Lower leg skin (tissue), 4 donors: ENCODE measurements at regions not wholly inside any gene's neighbourhood (a gene's known extent, or its start where the extent isn't known, plus 50 kb on each side); places are given as distances from the start of the nearest gene placed in this dataset.

Experiments
- DNase-seq, 2 donors: peaks; one replicate each; pipeline ENCODE4 v3.0.0-alpha.2; 2019; ENCODE audit warnings: low spot score in 2 of 2
- H3K4me3 ChIP-seq: fragments of 200-600 bp; sonication (generic); 2 replicates; pipeline ENCODE4 v1.5.1; 2017; ENCODE audit warnings: mild to moderate bottlenecking, low read depth; ENCODE audit not compliant: poor library complexity, severe bottlenecking
- CTCF ChIP-seq, 3 donors: fragments of 450-650 bp; IDR thresholded peaks; one replicate each; pipeline ENCODE4 v1.5.1; 2016; ENCODE audit warnings: antibody characterized with exemption in 3 of 3, mild to moderate bottlenecking in 3 of 3, moderate library complexity in 2 of 3
- POLR2A ChIP-seq, 2 donors: fragments of 450-650 bp; IDR thresholded peaks; one replicate each; pipeline ENCODE4 v1.6.1; 2016 to 2017; ENCODE audit warnings: antibody characterized with exemption in 2 of 2, mild to moderate bottlenecking in 1 of 2, moderate library complexity in 1 of 2
- WGBS, 2 donors: methylation state at CpG; one replicate each; pipeline ENCODE4 v1.1.5; 2018; 5-methylcytosine and 5-hydroxymethylcytosine counted together
- intact Hi-C: fragments of 100-400 bp; cut with DNase I; formaldehyde crosslinking; loops from one replicate; pipeline ENCODE4 v1.15.0; 2023; ENCODE audit warnings: low total_unique reads

GRCh38 chr2:61764035-61764800, 89.6 kb downstream of the FAM161A start:
- 0 to 3% methylated on average over 47 to 60 of the region's 70 CpGs for WGBS, 2 donors
- peak overlapping the region; percentile 59 for H3K4me3 ChIP-seq
- intact Hi-C loops = no loop called here
- TF ChIP-seq CTCF (IDR thresholded peaks at IDR 0.05) = peak in 1 of 3 donors; percentile 1
- TF ChIP-seq POLR2A (IDR thresholded peaks at IDR 0.05) = peak in 1 of 2 donors; percentile 45
- DNase-seq = peak; percentile 98 to 100

GRCh38 chr2:61763605-61764034, 90.2 kb downstream of the FAM161A start:
- TF ChIP-seq POLR2A (IDR thresholded peaks at IDR 0.05) (no peak), CTCF (IDR thresholded peaks at IDR 0.05) (peak in 1 of 3 donors; percentile 4)
- intact Hi-C loops = no loop called here
- 0% methylated on average over 23 of the region's 23 CpGs for WGBS, 2 donors
- DNase-seq = peak in 1 of 2 donors; percentile 94
- H3K4me3 ChIP-seq = peak overlapping the region; percentile 59

- intact Hi-C loops = no loop called here
- 89 to 91% methylated on average over 8 of the region's 8 CpGs for WGBS, 2 donors
- no peak for DNase-seq
- H3K4me3 ChIP-seq = no peak overlapping the region
- TF ChIP-seq CTCF (IDR thresholded peaks at IDR 0.05) (no peak), POLR2A (IDR thresholded peaks at IDR 0.05) (no peak)
Measured at GRCh38 chr2:61762292-61762691, 91.6 kb downstream of the FAM161A start.

GRCh38 chr2:61759718-61760117, 94.1 kb downstream of the FAM161A start:
- no peak for DNase-seq
- intact Hi-C loops = no loop called here
- 40% methylated on average over 2 of the region's 2 CpGs for WGBS, 2 donors
- H3K4me3 ChIP-seq = no peak overlapping the region
- TF ChIP-seq POLR2A (IDR thresholded peaks at IDR 0.05) (no peak), CTCF (IDR thresholded peaks at IDR 0.05) (no peak)

- TF ChIP-seq CTCF (IDR thresholded peaks at IDR 0.05) (no peak), POLR2A (IDR thresholded peaks at IDR 0.05) (no peak)
- WGBS, 2 donors = 79 to 83% methylated on average over 4 of the region's 4 CpGs
- intact Hi-C loops = no loop called here
Measured at GRCh38 chr2:61759005-61759404, 94.9 kb downstream of the FAM161A start.

DNA sequence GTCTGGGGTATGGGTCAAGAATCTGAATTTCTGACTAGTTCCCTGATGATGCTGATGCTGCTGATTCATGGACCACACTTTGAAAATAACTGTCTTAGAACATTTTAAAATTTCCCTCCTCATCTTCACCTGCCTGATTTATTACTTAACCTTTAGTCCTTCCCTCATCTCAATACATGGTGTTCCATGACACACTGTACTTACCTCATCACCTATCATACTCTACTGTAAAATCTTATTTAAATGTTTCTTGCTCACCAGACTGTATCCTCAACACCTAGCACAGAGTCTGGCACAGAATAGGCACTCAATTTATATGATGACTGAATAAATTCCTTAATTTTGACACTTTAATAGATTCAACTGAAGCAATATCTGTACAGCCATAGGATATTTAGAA, 95.7 kb downstream of the FAM161A start:
- TF ChIP-seq POLR2A (IDR thresholded peaks at IDR 0.05) (no peak), CTCF (IDR thresholded peaks at IDR 0.05) (no peak)
- no peak overlapping the region for H3K4me3 ChIP-seq
- no peak for DNase-seq
- intact Hi-C loops = no loop called here

More at GRCh38 chr2:61759005-61759404, 94.9 kb downstream of the FAM161A start:
- DNase-seq = no peak
- no peak overlapping the region for H3K4me3 ChIP-seq
